GM23338 (cell line): ENCODE measurements at regions not wholly inside any gene's neighbourhood (a gene's known extent, or its start where the extent isn't known, plus 50 kb on each side); places are given as distances from the start of the nearest gene placed in this dataset.

Experiments used
- ATAC-seq: fragments of 200-7000 bp; cut with Tn5 transposase; 3 replicates; pipeline ENCODE4 v1.9.1; 2020
- DNase-seq: peaks from one replicate; pipeline ENCODE4 v3.0.0-alpha.2; 2015; ENCODE audit warnings: low spot score
- H2AFZ ChIP-seq: fragments of 200-600 bp; sonication (generic); 2 replicates; pipeline ENCODE4 v1.8.0; 2016; ENCODE audit warnings: antibody characterized with exemption, mild to moderate bottlenecking, moderate library complexity
- H3F3A ChIP-seq: fragments of 200-600 bp; sonication (generic); replicated peaks from 2 replicates; pipeline ENCODE4 v1.8.0; 2017; ENCODE audit warnings: antibody characterized with exemption, mixed run types, low read depth
- H3K27ac ChIP-seq: fragments of 200-600 bp; sonication (generic); 2 replicates; pipeline ENCODE4 v1.6.1; 2016; ENCODE audit warnings: low read depth
- H3K27me3 ChIP-seq: fragments of 200-600 bp; sonication (generic); 2 replicates; pipeline ENCODE4 v1.8.0; 2016; ENCODE audit warnings: mild to moderate bottlenecking, mixed run types, moderate library complexity; ENCODE audit not compliant: insufficient read depth
- H3K36me3 ChIP-seq: fragments of 200-600 bp; sonication (generic); 2 replicates; pipeline ENCODE4 v1.8.0; 2016; ENCODE audit warnings: mild to moderate bottlenecking; ENCODE audit not compliant: insufficient read depth
- H3K4me1 ChIP-seq: fragments of 200-600 bp; sonication (generic); 2 replicates; pipeline ENCODE4 v1.8.0; 2016; ENCODE audit warnings: mild to moderate bottlenecking, moderate library complexity; ENCODE audit not compliant: insufficient read depth
- H3K4me2 ChIP-seq: fragments of 200-600 bp; sonication (generic); 2 replicates; pipeline ENCODE4 v1.7.1; 2017; ENCODE audit warnings: mixed run types
- H3K4me3 ChIP-seq: fragments of 200-600 bp; sonication (generic); 2 replicates; pipeline ENCODE4 v1.6.1; 2016; ENCODE audit warnings: mixed run types
- H3K79me2 ChIP-seq: fragments of 200-600 bp; sonication (generic); replicated peaks from 2 replicates; pipeline ENCODE4 v1.8.0; 2017; ENCODE audit warnings: mild to moderate bottlenecking; ENCODE audit not compliant: insufficient read depth
- H3K9me2 ChIP-seq: fragments of 200-600 bp; sonication (generic); 2 replicates; pipeline ENCODE4 v1.8.0; 2017; ENCODE audit not compliant: insufficient read depth
- H4K20me1 ChIP-seq: fragments of 200-600 bp; sonication (generic); replicated peaks from 2 replicates; pipeline ENCODE4 v1.8.0; 2017; ENCODE audit warnings: mild to moderate bottlenecking; ENCODE audit not compliant: insufficient read depth
- H3K27ac Mint-ChIP-seq: 2 replicates; pipeline ENCODE4 v1.8.0; 2020; ENCODE audit warnings: inconsistent platforms, mild to moderate bottlenecking, moderate library complexity, mixed read lengths
- H3K27me3 Mint-ChIP-seq: 3 replicates; pipeline ENCODE4 v1.8.0; 2022; ENCODE audit warnings: low read depth, mild to moderate bottlenecking, moderate library complexity, mixed read lengths, inconsistent platforms; ENCODE audit not compliant: insufficient read depth, poor library complexity
- H3K36me3 Mint-ChIP-seq: 3 replicates; pipeline ENCODE4 v1.8.0; 2021; ENCODE audit warnings: low read depth, mild to moderate bottlenecking, inconsistent platforms, moderate library complexity, mixed read lengths
- H3K4me1 Mint-ChIP-seq: 3 replicates; pipeline ENCODE4 v1.8.0; 2020; ENCODE audit warnings: mild to moderate bottlenecking, inconsistent platforms, mixed read lengths
- H3K4me3 Mint-ChIP-seq: 3 replicates; pipeline ENCODE4 v1.8.0; 2021; ENCODE audit warnings: moderate library complexity, mild to moderate bottlenecking, inconsistent platforms, mixed read lengths
- H3K9me3 Mint-ChIP-seq: 3 replicates; pipeline ENCODE4 v1.8.0; 2020; ENCODE audit warnings: moderate library complexity, mild to moderate bottlenecking, inconsistent platforms, mixed read lengths
- CREB1 ChIP-seq: fragments of 250-450 bp; sonication (Bioruptor Pico); IDR thresholded peaks from 2 replicates; pipeline ENCODE4 v1.5.0; 2020; ENCODE audit warnings: low read depth, mild to moderate bottlenecking, moderate library complexity
- CTCF ChIP-seq, 2 experiments: fragments of 200-600 bp in 1 of 2; sonication (generic) in 1 of 2; conservative IDR thresholded peaks; 2 replicates each; pipeline versions ENCODE4 v1.5.1 to v1.6.1; 2016 to 2017; ENCODE audit warnings: antibody characterized with exemption in 2 of 2, low read depth in 2 of 2, mild to moderate bottlenecking in 2 of 2, moderate library complexity in 1 of 2
- ETS1 ChIP-seq: IDR thresholded peaks from 2 replicates; pipeline ENCODE4 v1.6.1; 2016; ENCODE audit warnings: antibody characterized with exemption
- EZH2 ChIP-seq: fragments of 200-600 bp; sonication (generic); IDR thresholded peaks from one replicate; pipeline ENCODE4 v1.8.0; 2017; ENCODE audit warnings: antibody characterized with exemption, mild to moderate bottlenecking, low read depth; ENCODE audit not compliant: unreplicated experiment
- EZH2phosphoT487 ChIP-seq: fragments of 200-600 bp; sonication (generic); IDR thresholded peaks from one replicate; pipeline ENCODE4 v1.8.1; 2018; ENCODE audit warnings: antibody characterized with exemption; ENCODE audit not compliant: unreplicated experiment
- JUNB ChIP-seq: IDR thresholded peaks from one replicate; pipeline ENCODE4 v1.6.1; 2016; ENCODE audit warnings: antibody characterized with exemption; ENCODE audit not compliant: unreplicated experiment
- NANOG ChIP-seq: IDR thresholded peaks from 2 replicates; pipeline ENCODE4 v1.6.1; 2016; ENCODE audit warnings: antibody characterized with exemption, borderline replicate concordance
- POLR2AphosphoS5 ChIP-seq: IDR thresholded peaks from 2 replicates; pipeline ENCODE4 v1.6.1; 2016; ENCODE audit warnings: antibody characterized with exemption, low read depth
- REST ChIP-seq: IDR thresholded peaks from one replicate; pipeline ENCODE4 v1.6.1; 2018; ENCODE audit warnings: antibody characterized with exemption; ENCODE audit not compliant: unreplicated experiment
- STAT1 ChIP-seq: IDR thresholded peaks from one replicate; pipeline ENCODE4 v1.6.1; 2016; ENCODE audit warnings: antibody characterized with exemption; ENCODE audit not compliant: unreplicated experiment
- ZNF114 ChIP-seq: fragments of 250-450 bp; sonication (Bioruptor Pico); IDR thresholded peaks from 2 replicates; pipeline ENCODE4 v1.5.0; 2020; ENCODE audit warnings: mild to moderate bottlenecking, moderate library complexity
- ZNF331 ChIP-seq: fragments of 250-450 bp; sonication (Bioruptor Pico); IDR thresholded peaks from 2 replicates; pipeline ENCODE4 v1.5.0; 2020; ENCODE audit warnings: low read depth, mild to moderate bottlenecking, moderate library complexity
- ZNF462 ChIP-seq: fragments of 250-450 bp; sonication (Bioruptor Pico); IDR thresholded peaks from 2 replicates; pipeline ENCODE4 v1.5.0; 2020; ENCODE audit warnings: mild to moderate bottlenecking, moderate library complexity

GRCh38 chr1:94741510-94741909 is 78.6 kb upstream of the SLC44A3 start:
- Histone ChIP-seq H3K4me2 (no peak overlapping the region), H3K36me3 (no peaks in the 10 kb centered on the region), H3K27ac (no peak overlapping the region), H3K27me3 (no peaks in the 10 kb centered on the region), H3F3A (no peaks in the 10 kb centered on the region), H3K4me1 (no peaks in the 10 kb centered on the region), H3K79me2 (no peaks in the 10 kb centered on the region), H3K9me2 (peaks cover 5% of the 10 kb centered on the region), H2AFZ (no peak overlapping the region), H3K4me3 (no peak overlapping the region), H4K20me1 (no peaks in the 10 kb centered on the region)
- ATAC-seq (no peak), DNase-seq (no peak)
- no peaks in the 10 kb centered on the region for H3K27me3 Mint-ChIP-seq
- H3K36me3 Mint-ChIP-seq: no peaks in the 10 kb centered on the region
- no peaks in the 10 kb centered on the region for H3K9me3 Mint-ChIP-seq
- no peak for TF ChIP-seq ZNF114 (CRISPR knock-in tag)
- TF ChIP-seq POLR2AphosphoS5: no peak
- TF ChIP-seq CREB1: no peak
- TF ChIP-seq EZH2phosphoT487: no peak
- no peak for TF ChIP-seq CTCF (conservative IDR thresholded peaks at IDR 0.05; ENCODE audit: low read depth in 2 of 2)
- TF ChIP-seq EZH2: no peak
- TF ChIP-seq ETS1: no peak
- no peak for TF ChIP-seq STAT1
- TF ChIP-seq JUNB: no peak
- TF ChIP-seq ZNF462 (CRISPR knock-in tag): no peak
- no peak for TF ChIP-seq NANOG
- no peak for TF ChIP-seq REST
- no peak for TF ChIP-seq ZNF331 (CRISPR knock-in tag)
- H3K4me3 Mint-ChIP-seq: no peak overlapping the region
- H3K27ac Mint-ChIP-seq: no peak overlapping the region
- H3K4me1 Mint-ChIP-seq: no peaks in the 10 kb centered on the region; the same call in 2 of the 3 replicates
